ENCODE measurements at regions not wholly inside any gene's neighbourhood (a gene's known extent, or its start where the extent isn't known, plus 50 kb on each side); places are given as distances from the start of the nearest gene placed in this dataset.

- no peak for TF ChIP-seq POLR2AphosphoS5 (IDR thresholded peaks at IDR 0.05; ENCODE audit: low read depth, low read length)
- TF ChIP-seq SPI1 (IDR thresholded peaks at IDR 0.05; ENCODE audit: low read depth, low read length), result no peak
- TF ChIP-seq TAF1 (IDR thresholded peaks at IDR 0.05; ENCODE audit: low read depth, low read length), result no peak
- no peak for TF ChIP-seq POLR2A (IDR thresholded peaks at IDR 0.05; ENCODE audit: low read depth, low read length)
- no peak for TF ChIP-seq POU2F2 (IDR thresholded peaks at IDR 0.05; ENCODE audit: low read depth, low read length)
These were observed 295.7 kb downstream of the SOX2 start for GRCh38 chr3:182007441-182007840.
